ENCODE measurements at regions not wholly inside any gene's neighbourhood (a gene's known extent, or its start where the extent isn't known, plus 50 kb on each side); places are given as distances from the start of the nearest gene placed in this dataset.

GRCh38 chr12:69044887-69045286 lies 111.9 kb upstream of the CPM start:
- H3K4me1 Mint-ChIP-seq = peaks cover 13% of the 10 kb centered on the region
- ChIA-PET CTCF (no interaction called here), POLR2A (no interaction called here)
- 0 out of 2 replicates have a peak, but pooled peaks have one; percentile 26 for ATAC-seq
- no peak for DNase-seq (ENCODE audit: low spot score)
- no peak for TF ChIP-seq FOXJ3 (CRISPR knock-in tag; IDR thresholded peaks at IDR 0.05; ENCODE audit: borderline replicate concordance)
- no peak for TF ChIP-seq EMX1 (CRISPR knock-in tag; IDR thresholded peaks at IDR 0.05)
- no peak for TF ChIP-seq CTCF (IDR thresholded peaks at IDR 0.05)
- H3K36me3 Mint-ChIP-seq = no peaks in the 10 kb centered on the region
- no peak overlapping the region for H3K4me3 Mint-ChIP-seq
- peaks cover 8% of the 10 kb centered on the region; the same call in 1 of the 2 replicates for H3K27me3 Mint-ChIP-seq (ENCODE audit: low read depth)
- H3K9me3 Mint-ChIP-seq = peaks cover 6% of the 10 kb centered on the region
- H3K27ac Mint-ChIP-seq = no peak overlapping the region

- ChIA-PET CTCF (no interaction called here), POLR2A (no interaction called here)
- Mint-ChIP-seq H3K4me3 (no peak overlapping the region), H3K27ac (no peak overlapping the region), H3K9me3 (peaks cover 10% of the 10 kb centered on the region), H3K36me3 (no peaks in the 10 kb centered on the region), H3K4me1 (peaks cover 13% of the 10 kb centered on the region), H3K27me3 (ENCODE audit: low read depth) (peaks cover 10% of the 10 kb centered on the region)
- no peak for DNase-seq (ENCODE audit: low spot score)
- ATAC-seq = no peak
- TF ChIP-seq AR (CRISPR knock-in tag; IDR thresholded peaks at IDR 0.05) = no peak
- TF ChIP-seq TEAD4 (CRISPR knock-in tag; IDR thresholded peaks at IDR 0.05) = no peak
- TF ChIP-seq ZNF423 (CRISPR knock-in tag; IDR thresholded peaks at IDR 0.05) = no peak
- no peak for TF ChIP-seq ZNF512 (CRISPR knock-in tag; IDR thresholded peaks at IDR 0.05; ENCODE audit: borderline replicate concordance)
- no peak for TF ChIP-seq ATF3 (CRISPR knock-in tag; conservative IDR thresholded peaks at IDR 0.05)
- TF ChIP-seq ETV6 (CRISPR knock-in tag; IDR thresholded peaks at IDR 0.05) = no peak
- TF ChIP-seq PRRX2 (CRISPR knock-in tag; IDR thresholded peaks at IDR 0.05) = no peak
- TF ChIP-seq GRHL2 (CRISPR knock-in tag; IDR thresholded peaks at IDR 0.05; ENCODE audit: insufficient replicate concordance, severe bottlenecking) = no peak
- no peak for TF ChIP-seq CTCF (IDR thresholded peaks at IDR 0.05)
- TF ChIP-seq ZNF281 (CRISPR knock-in tag; IDR thresholded peaks at IDR 0.05) = no peak
- no peak for TF ChIP-seq ATF6 (CRISPR knock-in tag; IDR thresholded peaks at IDR 0.05)
- TF ChIP-seq USF1 (CRISPR knock-in tag; IDR thresholded peaks at IDR 0.05) = no peak
- TF ChIP-seq JUN (CRISPR knock-in tag; IDR thresholded peaks at IDR 0.05) = no peak
- TF ChIP-seq OVOL2 (CRISPR knock-in tag; IDR thresholded peaks at IDR 0.05; ENCODE audit: borderline replicate concordance) = no peak
- no peak for TF ChIP-seq STAT6 (CRISPR knock-in tag; conservative IDR thresholded peaks at IDR 0.05; ENCODE audit: low read depth)
Observed at GRCh38 chr12:69045430-69045829, 112.5 kb upstream of the CPM start.
